Stimulated activated CD8-positive, alpha-beta memory T cell treated with anti-CD3 and anti-CD28 coated beads, Interleukin-4, amount 100 ng/mL, for 48 hours (primary cell): ENCODE measurements at regions not wholly inside any gene's neighbourhood (a gene's known extent, or its start where the extent isn't known, plus 50 kb on each side); places are given as distances from the start of the nearest gene placed in this dataset.

Experiments
- DNase-seq: peaks from one replicate; pipeline ENCODE4 v3.0.0-alpha.2; 2020

- DNase-seq: no peak
Measured at GRCh38 chr6:12383448-12383847, 93.3 kb downstream of the EDN1 start.

- no peak for DNase-seq
Measured at GRCh38 chr6:12384357-12384912, 94.3 kb downstream of the EDN1 start.

- DNase-seq: no peak
Measured at GRCh38 chr6:12385316-12385715, 95.2 kb downstream of the EDN1 start.

- no peak for DNase-seq
Measured at GRCh38 chr6:12386816-12387215, 96.7 kb downstream of the EDN1 start.

GRCh38 chr6:12391472-12391871 lies 101.3 kb downstream of the EDN1 start:
- no peak for DNase-seq

GRCh38 chr6:12392490-12392889 lies 102.3 kb downstream of the EDN1 start:
- DNase-seq: no peak

- no peak for DNase-seq
Measured at GRCh38 chr6:12393100-12393499, 102.9 kb downstream of the EDN1 start.

- no peak for DNase-seq
Measured at GRCh38 chr6:12394170-12394569, 104.0 kb downstream of the EDN1 start.

GRCh38 chr6:12395898-12396297 lies 105.7 kb downstream of the EDN1 start:
- no peak for DNase-seq

GRCh38 chr6:12401200-12401599 lies 111.0 kb downstream of the EDN1 start:
- DNase-seq: no peak

GRCh38 chr6:12403201-12403826 lies 113.2 kb downstream of the EDN1 start:
- no peak for DNase-seq

- no peak for DNase-seq
Measured at GRCh38 chr6:12403947-12404647, 113.9 kb downstream of the EDN1 start.

- DNase-seq: no peak
Measured at GRCh38 chr6:12404651-12405050, 114.5 kb downstream of the EDN1 start.

GRCh38 chr6:12408752-12409151 lies 118.6 kb downstream of the EDN1 start:
- no peak for DNase-seq

GRCh38 chr6:12410946-12411345 lies 120.8 kb downstream of the EDN1 start:
- DNase-seq: no peak

- DNase-seq: no peak
Measured at GRCh38 chr6:12414096-12414675, 124.0 kb downstream of the EDN1 start.

- no peak for DNase-seq
Measured at GRCh38 chr6:12415980-12416598, 125.9 kb downstream of the EDN1 start.

- DNase-seq: no peak
Measured at GRCh38 chr6:12417191-12417590, 127.0 kb downstream of the EDN1 start.

GRCh38 chr6:12418946-12419345 lies 128.8 kb downstream of the EDN1 start:
- no peak for DNase-seq

GRCh38 chr6:12419631-12420272 lies 129.6 kb downstream of the EDN1 start:
- no peak for DNase-seq

GRCh38 chr6:12420626-12421025 lies 130.5 kb downstream of the EDN1 start:
- no peak for DNase-seq

GRCh38 chr6:12421596-12421995 lies 131.4 kb downstream of the EDN1 start:
- DNase-seq: no peak

- no peak for DNase-seq
Measured at GRCh38 chr6:12422848-12423247, 132.7 kb downstream of the EDN1 start.
